HG03342 (cell line): ENCODE measurements at regions not wholly inside any gene's neighbourhood (a gene's known extent, or its start where the extent isn't known, plus 50 kb on each side); places are given as distances from the start of the nearest gene placed in this dataset.
"Not testable (repeated sequence)": the region's sequence is repeated elsewhere in the genome, so short reads cannot be mapped to it uniquely, and the experiment has no call there.

Experiments used
- ATAC-seq: cut with Tn5 transposase; IDR thresholded peaks from one replicate; pipeline ENCODE4 v1.9.1; 2021; ENCODE audit warnings: mild to moderate bottlenecking, moderate library complexity; ENCODE audit not compliant: unreplicated experiment

GRCh38 chr5:162603443-162604070, 536.0 kb downstream of the GABRG2 start:
- no peak for ATAC-seq

GRCh38 chr5:162607879-162608278, 540.3 kb downstream of the GABRG2 start:
- no peak for ATAC-seq

GRCh38 chr5:162621726-162622263, 554.2 kb downstream of the GABRG2 start:
- ATAC-seq, result not testable (repeated sequence)

- no peak for ATAC-seq
These were observed 556.5 kb downstream of the GABRG2 start for GRCh38 chr5:162624110-162624509.

- no peak for ATAC-seq
These were observed 569.9 kb downstream of the GABRG2 start for GRCh38 chr5:162637481-162637880.

GRCh38 chr5:162638849-162639248, 571.3 kb downstream of the GABRG2 start:
- ATAC-seq, result no peak

- no peak for ATAC-seq
These were observed 573.7 kb downstream of the GABRG2 start for GRCh38 chr5:162641142-162641813.

GRCh38 chr5:162654661-162655405, 587.3 kb downstream of the GABRG2 start:
- no peak for ATAC-seq

GRCh38 chr5:162657076-162657475, 589.5 kb downstream of the GABRG2 start:
- ATAC-seq, result no peak

GRCh38 chr5:162664846-162665245, 597.3 kb downstream of the GABRG2 start:
- ATAC-seq, result no peak

GRCh38 chr5:162668926-162669325, 601.4 kb downstream of the GABRG2 start:
- no peak for ATAC-seq

GRCh38 chr5:162672061-162672460, 604.5 kb downstream of the GABRG2 start:
- ATAC-seq, result no peak

- ATAC-seq, result no peak
These were observed 615.7 kb downstream of the GABRG2 start for GRCh38 chr5:162683284-162683683.

GRCh38 chr5:162684145-162684544, 616.6 kb downstream of the GABRG2 start:
- no peak for ATAC-seq

GRCh38 chr5:162685302-162685701, 617.7 kb downstream of the GABRG2 start:
- ATAC-seq, result no peak

GRCh38 chr5:162696272-162696671, 628.7 kb downstream of the GABRG2 start:
- ATAC-seq, result not testable (repeated sequence)

- no peak for ATAC-seq
These were observed 631.8 kb downstream of the GABRG2 start for GRCh38 chr5:162699361-162699760.

GRCh38 chr5:162703914-162704313, 636.3 kb downstream of the GABRG2 start:
- ATAC-seq, result no peak

- ATAC-seq, result no peak
These were observed 643.7 kb downstream of the GABRG2 start for GRCh38 chr5:162711244-162711643.

GRCh38 chr5:162719720-162720119, 652.1 kb downstream of the GABRG2 start:
- no peak for ATAC-seq

- ATAC-seq, result no peak
These were observed 653.6 kb downstream of the GABRG2 start for GRCh38 chr5:162721125-162721524.

- ATAC-seq, result no peak
These were observed 684.8 kb upstream of the CCNG1 start for GRCh38 chr5:162752612-162753011.
